Bronchial epithelial cell (primary cell): ENCODE measurements at regions not wholly inside any gene's neighbourhood (a gene's known extent, or its start where the extent isn't known, plus 50 kb on each side); places are given as distances from the start of the nearest gene placed in this dataset.

ENCODE experiments used
- DNase-seq: peaks from one replicate; pipeline ENCODE4 v3.0.0-alpha.2; 2010; ENCODE audit warnings: low read depth
- FAIRE-seq: peaks from 2 replicates; lab custom pipeline; 2011; peaks lifted over from hg19 to GRCh38; lab: Jason Lieb, UNC
- H3K27me3 ChIP-seq: 2 replicates; pipeline ENCODE4 v1.5.1; 2011; ENCODE audit warnings: low read length; ENCODE audit not compliant: control insufficient read depth, insufficient read depth
- H3K36me3 ChIP-seq: 2 replicates; pipeline ENCODE4 v1.5.1; 2011; ENCODE audit warnings: low read length; ENCODE audit not compliant: control insufficient read depth, insufficient read depth
- H3K4me3 ChIP-seq: 2 replicates; pipeline ENCODE4 v1.5.1; 2011; ENCODE audit warnings: mild to moderate bottlenecking, low read depth, low read length, control low read depth
- TF ChIP-seq, protein P1 (sequence below): IDR thresholded peaks from 2 replicates; pipeline ENCODE4 v1.5.1; 2011; ENCODE audit warnings: mild to moderate bottlenecking, moderate library complexity, low read length, control low read depth, inconsistent platforms; ENCODE audit not compliant: insufficient read depth, severe bottlenecking

DNA sequence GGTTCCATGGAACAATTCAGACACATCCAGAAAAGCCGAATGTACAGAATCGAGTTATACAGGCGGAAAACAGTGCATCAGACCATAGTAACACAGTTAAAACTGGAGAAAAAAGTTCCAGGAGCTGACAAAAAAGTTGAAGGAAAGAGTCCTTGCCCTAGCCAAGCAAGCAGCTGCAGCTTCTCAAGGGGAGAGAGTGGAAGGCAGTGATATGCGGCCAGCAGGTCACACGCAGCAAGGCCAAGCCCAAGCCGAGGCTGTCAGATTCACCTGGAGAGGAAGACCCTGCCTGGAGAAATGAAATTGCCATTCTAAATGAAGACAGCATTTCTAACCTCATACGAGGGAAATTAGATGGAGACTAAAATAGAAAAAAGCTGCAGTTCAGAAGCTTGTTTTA is 55.8 kb downstream of the RGS12 start:
- DNase-seq (no peak), FAIRE-seq (no peak)
- Histone ChIP-seq H3K27me3 (no peaks in the 10 kb centered on the region), H3K4me3 (no peak overlapping the region), H3K36me3 (no peaks in the 10 kb centered on the region)
- TF ChIP-seq, protein P1, sequence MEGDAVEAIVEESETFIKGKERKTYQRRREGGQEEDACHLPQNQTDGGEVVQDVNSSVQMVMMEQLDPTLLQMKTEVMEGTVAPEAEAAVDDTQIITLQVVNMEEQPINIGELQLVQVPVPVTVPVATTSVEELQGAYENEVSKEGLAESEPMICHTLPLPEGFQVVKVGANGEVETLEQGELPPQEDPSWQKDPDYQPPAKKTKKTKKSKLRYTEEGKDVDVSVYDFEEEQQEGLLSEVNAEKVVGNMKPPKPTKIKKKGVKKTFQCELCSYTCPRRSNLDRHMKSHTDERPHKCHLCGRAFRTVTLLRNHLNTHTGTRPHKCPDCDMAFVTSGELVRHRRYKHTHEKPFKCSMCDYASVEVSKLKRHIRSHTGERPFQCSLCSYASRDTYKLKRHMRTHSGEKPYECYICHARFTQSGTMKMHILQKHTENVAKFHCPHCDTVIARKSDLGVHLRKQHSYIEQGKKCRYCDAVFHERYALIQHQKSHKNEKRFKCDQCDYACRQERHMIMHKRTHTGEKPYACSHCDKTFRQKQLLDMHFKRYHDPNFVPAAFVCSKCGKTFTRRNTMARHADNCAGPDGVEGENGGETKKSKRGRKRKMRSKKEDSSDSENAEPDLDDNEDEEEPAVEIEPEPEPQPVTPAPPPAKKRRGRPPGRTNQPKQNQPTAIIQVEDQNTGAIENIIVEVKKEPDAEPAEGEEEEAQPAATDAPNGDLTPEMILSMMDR = no peak

DNA sequence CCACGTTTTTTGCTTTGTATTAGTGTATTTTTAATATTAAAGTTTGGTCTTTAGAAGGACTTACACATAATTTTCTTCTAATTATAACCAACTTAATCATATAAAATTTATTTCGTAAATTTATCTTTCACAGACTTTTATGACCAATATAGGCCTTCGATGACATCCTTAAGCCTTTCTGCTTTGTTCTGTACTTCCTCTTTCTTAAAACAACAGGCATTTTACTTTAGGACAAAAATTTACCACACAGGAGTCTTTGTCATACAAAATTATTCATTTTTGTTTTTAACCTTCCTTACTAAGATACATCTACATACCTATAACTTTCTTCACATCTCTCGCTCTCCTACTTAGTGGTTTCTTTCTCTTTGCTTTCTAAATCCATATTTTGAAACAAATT is 56.3 kb downstream of the RGS12 start:
- Histone ChIP-seq H3K27me3 (no peaks in the 10 kb centered on the region), H3K4me3 (no peak overlapping the region), H3K36me3 (no peaks in the 10 kb centered on the region)
- TF ChIP-seq, protein P1 = no peak
- FAIRE-seq = no peak
- DNase-seq = no peak

DNA sequence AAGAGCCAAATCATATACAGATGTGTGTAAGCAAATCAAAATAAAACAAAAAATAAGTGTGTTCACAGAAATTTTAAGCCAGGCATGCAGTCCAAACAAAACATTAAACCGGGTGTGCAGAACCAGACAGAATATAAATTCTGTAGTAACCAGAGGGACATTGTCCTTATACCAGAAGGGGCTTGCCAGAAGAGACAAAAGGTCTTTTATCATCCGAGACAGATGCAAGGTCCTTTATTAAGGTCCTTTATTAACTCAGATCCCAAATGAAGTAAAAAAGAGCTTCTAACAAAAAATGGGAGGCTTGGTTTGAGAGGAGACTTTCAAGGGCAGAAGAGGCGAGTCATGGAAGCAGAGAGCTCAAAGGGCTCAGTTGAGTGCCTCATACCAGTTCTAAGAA is 59.2 kb downstream of the RGS12 start:
- no peak for FAIRE-seq
- H3K4me3 ChIP-seq = no peak overlapping the region
- H3K36me3 ChIP-seq = no peaks in the 10 kb centered on the region
- H3K27me3 ChIP-seq = no peaks in the 10 kb centered on the region
- DNase-seq = no peak
- TF ChIP-seq, protein P1 = no peak

DNA sequence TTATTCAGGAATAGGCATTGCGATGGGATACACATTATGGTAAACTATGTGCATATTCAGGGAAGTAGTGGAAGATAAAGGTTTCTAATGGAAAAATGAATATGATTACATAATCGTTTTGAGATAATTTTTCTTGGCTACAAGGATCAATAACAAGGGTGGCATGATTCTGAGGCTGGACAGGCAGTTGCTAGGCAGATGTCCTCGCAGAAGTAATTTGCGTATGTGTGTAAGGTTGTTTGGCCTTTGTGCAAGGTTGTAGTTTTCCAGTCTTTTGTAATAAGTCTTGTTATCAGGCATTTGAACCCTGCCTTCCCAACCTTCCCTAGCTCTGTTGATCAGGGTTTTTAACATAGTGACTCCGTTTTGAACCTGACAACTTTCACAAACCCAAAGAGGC is 59.7 kb downstream of the RGS12 start:
- no peak overlapping the region for H3K4me3 ChIP-seq
- H3K36me3 ChIP-seq = no peaks in the 10 kb centered on the region
- FAIRE-seq (no peak), DNase-seq (no peak)
- no peaks in the 10 kb centered on the region for H3K27me3 ChIP-seq
- TF ChIP-seq, protein P1 = no peak

DNA sequence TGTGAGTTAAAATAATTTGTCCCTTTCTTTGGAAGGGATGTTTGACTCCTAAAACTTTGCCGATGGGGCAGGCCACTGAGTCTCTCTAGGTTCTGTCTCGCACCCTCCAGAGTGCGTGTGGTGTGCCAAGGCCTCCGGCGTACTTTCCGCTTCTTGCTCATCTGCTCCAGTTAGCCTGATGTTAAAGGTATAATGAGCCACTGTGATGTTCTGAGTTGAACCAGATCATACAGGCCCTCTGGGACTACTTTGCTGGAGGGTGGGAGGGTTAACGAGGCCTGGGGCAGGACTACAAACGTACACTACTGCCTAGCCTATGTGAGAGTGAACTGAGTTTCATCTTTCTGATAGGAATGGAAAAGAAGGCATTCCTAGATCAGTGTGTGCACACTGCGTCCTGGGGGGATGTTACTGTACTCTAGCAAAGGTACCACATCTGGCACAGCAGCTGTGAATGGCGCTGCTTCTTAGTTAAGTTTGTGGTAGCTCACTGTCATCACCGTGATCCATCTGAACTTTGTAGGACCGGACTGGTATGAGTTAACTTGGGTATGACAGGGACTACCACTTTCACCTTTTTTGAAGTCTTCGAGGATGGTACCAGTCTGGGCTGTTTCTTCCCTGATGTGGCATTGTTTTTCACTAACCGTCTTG is 60.2 kb downstream of the RGS12 start:
- FAIRE-seq (peak; percentile 70), DNase-seq (no peak)
- Histone ChIP-seq H3K27me3 (no peaks in the 10 kb centered on the region), H3K36me3 (no peaks in the 10 kb centered on the region), H3K4me3 (no peak overlapping the region)
- TF ChIP-seq, protein P1 = no peak
